SK-N-SH (cell line): ENCODE measurements at regions not wholly inside any gene's neighbourhood (a gene's known extent, or its start where the extent isn't known, plus 50 kb on each side); places are given as distances from the start of the nearest gene placed in this dataset.

Experiments
- EP300 ChIP-seq, 2 experiments: IDR thresholded peaks; 2 replicates each; pipeline versions ENCODE4 v1.4.0 to v1.6.1; 2012; ENCODE audit warnings: borderline replicate concordance in 1 of 2, low read depth in 1 of 2, low read length in 1 of 2
- JUND ChIP-seq: IDR thresholded peaks from 2 replicates; pipeline ENCODE4 v1.4.0; 2012
- POLR2AphosphoS5 ChIP-seq: IDR thresholded peaks from 2 replicates; pipeline ENCODE4 v1.6.1; 2012; ENCODE audit warnings: low read depth, low read length
- SMC3 ChIP-seq: IDR thresholded peaks from 2 replicates; pipeline ENCODE4 v1.6.1; 2012; ENCODE audit warnings: low read depth, low read length, improper control_type of control experiment
- TF ChIP-seq, protein P1 (sequence below): IDR thresholded peaks from 2 replicates; pipeline ENCODE4; 2012
- TF ChIP-seq, protein P2 (sequence below): fragments of 150-350 bp; IDR thresholded peaks from 2 replicates; pipeline ENCODE4 v1.6.1; 2017; ENCODE audit warnings: antibody characterized with exemption, low read length, low read depth, borderline replicate concordance
- TF ChIP-seq, protein P3 (sequence below): fragments of 200-600 bp; sonication (generic); IDR thresholded peaks from 2 replicates; pipeline ENCODE4 v1.6.1; 2017; ENCODE audit warnings: antibody characterized with exemption, mild to moderate bottlenecking, moderate library complexity

DNA sequence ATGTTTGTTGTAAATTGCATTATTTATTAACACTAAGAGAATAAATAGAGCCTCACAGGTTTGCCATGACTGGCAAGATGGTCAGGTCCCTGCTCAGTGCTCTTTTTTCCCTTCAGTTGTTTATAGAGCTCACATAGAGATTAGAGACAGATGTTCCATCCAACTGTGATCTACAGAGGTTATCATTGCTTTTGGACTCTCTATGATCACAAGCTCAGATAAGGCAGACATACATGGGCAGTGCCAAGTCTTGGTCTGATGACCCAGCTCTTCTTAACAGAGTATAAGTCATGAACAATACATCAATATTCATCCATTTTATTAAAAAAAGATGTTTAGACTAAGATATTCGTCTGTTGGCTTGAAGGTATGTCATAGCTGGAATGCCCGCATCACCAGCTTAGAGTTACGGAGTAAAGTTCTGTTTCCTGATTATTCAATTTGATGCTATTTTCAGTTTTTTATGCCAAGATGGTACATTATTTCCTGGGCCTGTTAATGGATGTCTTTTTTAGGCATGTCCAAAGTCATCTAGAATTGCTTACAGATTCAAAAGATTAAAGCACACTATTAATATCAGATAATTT lies 729.8 kb upstream of the SLC10A2 start:
- TF ChIP-seq, protein P1, sequence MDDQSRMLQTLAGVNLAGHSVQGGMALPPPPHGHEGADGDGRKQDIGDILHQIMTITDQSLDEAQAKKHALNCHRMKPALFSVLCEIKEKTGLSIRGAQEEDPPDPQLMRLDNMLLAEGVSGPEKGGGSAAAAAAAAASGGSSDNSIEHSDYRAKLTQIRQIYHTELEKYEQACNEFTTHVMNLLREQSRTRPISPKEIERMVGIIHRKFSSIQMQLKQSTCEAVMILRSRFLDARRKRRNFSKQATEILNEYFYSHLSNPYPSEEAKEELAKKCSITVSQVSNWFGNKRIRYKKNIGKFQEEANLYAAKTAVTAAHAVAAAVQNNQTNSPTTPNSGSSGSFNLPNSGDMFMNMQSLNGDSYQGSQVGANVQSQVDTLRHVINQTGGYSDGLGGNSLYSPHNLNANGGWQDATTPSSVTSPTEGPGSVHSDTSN: no peak
- TF ChIP-seq, protein P2, sequence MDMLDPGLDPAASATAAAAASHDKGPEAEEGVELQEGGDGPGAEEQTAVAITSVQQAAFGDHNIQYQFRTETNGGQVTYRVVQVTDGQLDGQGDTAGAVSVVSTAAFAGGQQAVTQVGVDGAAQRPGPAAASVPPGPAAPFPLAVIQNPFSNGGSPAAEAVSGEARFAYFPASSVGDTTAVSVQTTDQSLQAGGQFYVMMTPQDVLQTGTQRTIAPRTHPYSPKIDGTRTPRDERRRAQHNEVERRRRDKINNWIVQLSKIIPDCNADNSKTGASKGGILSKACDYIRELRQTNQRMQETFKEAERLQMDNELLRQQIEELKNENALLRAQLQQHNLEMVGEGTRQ: no peak
- no peak for TF ChIP-seq POLR2AphosphoS5
- TF ChIP-seq, protein P3, sequence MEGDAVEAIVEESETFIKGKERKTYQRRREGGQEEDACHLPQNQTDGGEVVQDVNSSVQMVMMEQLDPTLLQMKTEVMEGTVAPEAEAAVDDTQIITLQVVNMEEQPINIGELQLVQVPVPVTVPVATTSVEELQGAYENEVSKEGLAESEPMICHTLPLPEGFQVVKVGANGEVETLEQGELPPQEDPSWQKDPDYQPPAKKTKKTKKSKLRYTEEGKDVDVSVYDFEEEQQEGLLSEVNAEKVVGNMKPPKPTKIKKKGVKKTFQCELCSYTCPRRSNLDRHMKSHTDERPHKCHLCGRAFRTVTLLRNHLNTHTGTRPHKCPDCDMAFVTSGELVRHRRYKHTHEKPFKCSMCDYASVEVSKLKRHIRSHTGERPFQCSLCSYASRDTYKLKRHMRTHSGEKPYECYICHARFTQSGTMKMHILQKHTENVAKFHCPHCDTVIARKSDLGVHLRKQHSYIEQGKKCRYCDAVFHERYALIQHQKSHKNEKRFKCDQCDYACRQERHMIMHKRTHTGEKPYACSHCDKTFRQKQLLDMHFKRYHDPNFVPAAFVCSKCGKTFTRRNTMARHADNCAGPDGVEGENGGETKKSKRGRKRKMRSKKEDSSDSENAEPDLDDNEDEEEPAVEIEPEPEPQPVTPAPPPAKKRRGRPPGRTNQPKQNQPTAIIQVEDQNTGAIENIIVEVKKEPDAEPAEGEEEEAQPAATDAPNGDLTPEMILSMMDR: no peak
- no peak for TF ChIP-seq JUND
- peak in 1 of 2 experiments; percentile 82; a peak in 2 of 4 replicates for TF ChIP-seq EP300 (IDR thresholded peaks at IDR 0.05; ENCODE audit: borderline replicate concordance in 1 of 2, low read depth in 1 of 2, low read length in 1 of 2)
- no peak for TF ChIP-seq SMC3
